ENCODE measurements at regions not wholly inside any gene's neighbourhood (a gene's known extent, or its start where the extent isn't known, plus 50 kb on each side); places are given as distances from the start of the nearest gene placed in this dataset.

DNA sequence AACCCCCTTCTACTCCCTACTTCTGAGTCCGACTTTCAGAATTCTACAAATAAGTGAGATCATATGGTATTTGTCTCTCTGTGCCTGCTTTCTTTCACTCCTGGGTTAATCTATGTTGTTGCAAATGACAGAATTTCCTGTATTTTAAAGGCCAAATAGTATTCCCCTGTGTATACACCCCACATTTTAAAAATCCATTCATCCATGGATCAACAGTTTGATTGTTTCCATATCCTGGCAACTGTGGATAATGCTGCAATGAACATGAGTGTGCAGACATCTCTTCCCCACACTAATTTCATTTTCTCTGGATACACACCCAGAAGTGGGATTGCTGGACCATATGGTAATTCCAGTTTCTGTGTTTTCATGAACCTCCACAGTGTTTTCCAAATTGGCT is 225.8 kb upstream of the TCERG1L start:
- TF ChIP-seq, protein P1, sequence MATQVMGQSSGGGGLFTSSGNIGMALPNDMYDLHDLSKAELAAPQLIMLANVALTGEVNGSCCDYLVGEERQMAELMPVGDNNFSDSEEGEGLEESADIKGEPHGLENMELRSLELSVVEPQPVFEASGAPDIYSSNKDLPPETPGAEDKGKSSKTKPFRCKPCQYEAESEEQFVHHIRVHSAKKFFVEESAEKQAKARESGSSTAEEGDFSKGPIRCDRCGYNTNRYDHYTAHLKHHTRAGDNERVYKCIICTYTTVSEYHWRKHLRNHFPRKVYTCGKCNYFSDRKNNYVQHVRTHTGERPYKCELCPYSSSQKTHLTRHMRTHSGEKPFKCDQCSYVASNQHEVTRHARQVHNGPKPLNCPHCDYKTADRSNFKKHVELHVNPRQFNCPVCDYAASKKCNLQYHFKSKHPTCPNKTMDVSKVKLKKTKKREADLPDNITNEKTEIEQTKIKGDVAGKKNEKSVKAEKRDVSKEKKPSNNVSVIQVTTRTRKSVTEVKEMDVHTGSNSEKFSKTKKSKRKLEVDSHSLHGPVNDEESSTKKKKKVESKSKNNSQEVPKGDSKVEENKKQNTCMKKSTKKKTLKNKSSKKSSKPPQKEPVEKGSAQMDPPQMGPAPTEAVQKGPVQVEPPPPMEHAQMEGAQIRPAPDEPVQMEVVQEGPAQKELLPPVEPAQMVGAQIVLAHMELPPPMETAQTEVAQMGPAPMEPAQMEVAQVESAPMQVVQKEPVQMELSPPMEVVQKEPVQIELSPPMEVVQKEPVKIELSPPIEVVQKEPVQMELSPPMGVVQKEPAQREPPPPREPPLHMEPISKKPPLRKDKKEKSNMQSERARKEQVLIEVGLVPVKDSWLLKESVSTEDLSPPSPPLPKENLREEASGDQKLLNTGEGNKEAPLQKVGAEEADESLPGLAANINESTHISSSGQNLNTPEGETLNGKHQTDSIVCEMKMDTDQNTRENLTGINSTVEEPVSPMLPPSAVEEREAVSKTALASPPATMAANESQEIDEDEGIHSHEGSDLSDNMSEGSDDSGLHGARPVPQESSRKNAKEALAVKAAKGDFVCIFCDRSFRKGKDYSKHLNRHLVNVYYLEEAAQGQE (IDR thresholded peaks at IDR 0.05; ENCODE audit: borderline replicate concordance): no peak
- TF ChIP-seq, protein P2, sequence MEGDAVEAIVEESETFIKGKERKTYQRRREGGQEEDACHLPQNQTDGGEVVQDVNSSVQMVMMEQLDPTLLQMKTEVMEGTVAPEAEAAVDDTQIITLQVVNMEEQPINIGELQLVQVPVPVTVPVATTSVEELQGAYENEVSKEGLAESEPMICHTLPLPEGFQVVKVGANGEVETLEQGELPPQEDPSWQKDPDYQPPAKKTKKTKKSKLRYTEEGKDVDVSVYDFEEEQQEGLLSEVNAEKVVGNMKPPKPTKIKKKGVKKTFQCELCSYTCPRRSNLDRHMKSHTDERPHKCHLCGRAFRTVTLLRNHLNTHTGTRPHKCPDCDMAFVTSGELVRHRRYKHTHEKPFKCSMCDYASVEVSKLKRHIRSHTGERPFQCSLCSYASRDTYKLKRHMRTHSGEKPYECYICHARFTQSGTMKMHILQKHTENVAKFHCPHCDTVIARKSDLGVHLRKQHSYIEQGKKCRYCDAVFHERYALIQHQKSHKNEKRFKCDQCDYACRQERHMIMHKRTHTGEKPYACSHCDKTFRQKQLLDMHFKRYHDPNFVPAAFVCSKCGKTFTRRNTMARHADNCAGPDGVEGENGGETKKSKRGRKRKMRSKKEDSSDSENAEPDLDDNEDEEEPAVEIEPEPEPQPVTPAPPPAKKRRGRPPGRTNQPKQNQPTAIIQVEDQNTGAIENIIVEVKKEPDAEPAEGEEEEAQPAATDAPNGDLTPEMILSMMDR (IDR thresholded peaks at IDR 0.05; ENCODE audit: poor library complexity, severe bottlenecking): no peak
- TF ChIP-seq EZH2 (IDR thresholded peaks at IDR 0.05; ENCODE audit: borderline replicate concordance, insufficient read depth, low read length, poor library complexity, severe bottlenecking): no peak
